Erythroblast (primary cell): ENCODE measurements at regions not wholly inside any gene's neighbourhood (a gene's known extent, or its start where the extent isn't known, plus 50 kb on each side); places are given as distances from the start of the nearest gene placed in this dataset.

ENCODE experiments used
- GATA1 ChIP-seq: IDR thresholded peaks from 2 replicates; pipeline ENCODE4 v1.6.1; 2011; ENCODE audit warnings: low read depth, mild to moderate bottlenecking, control low read depth, low read length, moderate library complexity
- POLR2A ChIP-seq: IDR thresholded peaks from 2 replicates; pipeline ENCODE4 v1.6.1; 2011; ENCODE audit warnings: mild to moderate bottlenecking, low read length

- TF ChIP-seq POLR2A (no peak), GATA1 (no peak)
These were observed 115.3 kb downstream of the POLR2M start for GRCh38 chr15:57821826-57822225.
